H1 (cell line): ENCODE measurements at regions not wholly inside any gene's neighbourhood (a gene's known extent, or its start where the extent isn't known, plus 50 kb on each side); places are given as distances from the start of the nearest gene placed in this dataset.

Experiments used
- CTCF ChIA-PET: fragments of 300-600 bp; sonication (Branson Sonifier 250); formaldehyde crosslinking; loops from one replicate; lab custom pipeline; 2021; ENCODE audit not compliant: partially characterized antibody; lab: Charles Lee
- POLR2A ChIA-PET: fragments of 300-600 bp; sonication (Branson Sonifier 250); formaldehyde crosslinking; loops from one replicate; lab custom pipeline; 2021; ENCODE audit warnings: inconsistent platforms; ENCODE audit not compliant: partially characterized antibody; lab: Charles Lee
- DNase-seq, 2 experiments: peaks; one replicate each; pipeline versions ENCODE4 v3.0.0 to v3.0.0-alpha.2; 2010 to 2022; ENCODE audit warnings: low spot score in 2 of 2, low read depth in 1 of 2, mixed read lengths in 1 of 2
- FAIRE-seq: peaks from 2 replicates; lab custom pipeline; 2011; peaks lifted over from hg19 to GRCh38; lab: Jason Lieb, UNC
- H2AFZ ChIP-seq: 2 replicates; pipeline ENCODE4 v1.8.1; 2012; ENCODE audit warnings: low read length, inconsistent platforms
- H2AK5ac ChIP-seq: 2 replicates; pipeline ENCODE4 v1.6.1; 2013; ENCODE audit warnings: low read depth, low read length
- H2BK120ac ChIP-seq: replicated peaks from 2 replicates; pipeline ENCODE3; 2013; ENCODE audit warnings: low read depth, low read length, inconsistent platforms
- H2BK12ac ChIP-seq: 2 replicates; pipeline ENCODE4 v1.6.1; 2013; ENCODE audit warnings: low read depth, low read length
- H2BK15ac ChIP-seq: 2 replicates; pipeline ENCODE4 v1.6.1; 2013; ENCODE audit warnings: low read length
- H2BK20ac ChIP-seq: 2 replicates; pipeline ENCODE4 v1.6.1; 2013; ENCODE audit warnings: low read length
- H2BK5ac ChIP-seq: 2 replicates; pipeline ENCODE4 v1.6.1; 2013; ENCODE audit warnings: low read depth, low read length
- H3K14ac ChIP-seq: 2 replicates; pipeline ENCODE4 v1.6.1; 2013; ENCODE audit warnings: inconsistent platforms; ENCODE audit not compliant: insufficient read length
- H3K18ac ChIP-seq: 2 replicates; pipeline ENCODE4 v1.6.1; 2013; ENCODE audit warnings: low read length; ENCODE audit errors: extremely low read depth
- H3K23ac ChIP-seq: 2 replicates; pipeline ENCODE4 v1.6.1; 2013; ENCODE audit warnings: inconsistent platforms; ENCODE audit not compliant: insufficient read length
- H3K23me2 ChIP-seq: 2 replicates; pipeline ENCODE4 v1.6.1; 2013; ENCODE audit warnings: low read depth, low read length
- H3K27ac ChIP-seq: 2 replicates; pipeline ENCODE4 v1.6.1; 2011; ENCODE audit warnings: low read depth, low read length, inconsistent platforms
- H3K27me3 ChIP-seq, 4 experiments: replicated peaks in 1 of 4; 1 replicate in 1 of 4; 2 replicates in 3 of 4; pipeline versions ENCODE4 v1.6.1 to v1.8.1; 2011 to 2013; ENCODE audit warnings: low read length in 3 of 4, mild to moderate bottlenecking in 3 of 4, inconsistent platforms in 2 of 4, mixed read lengths in 2 of 4, moderate library complexity in 1 of 4; ENCODE audit not compliant: control insufficient read depth in 3 of 4, insufficient read depth in 3 of 4; ENCODE audit errors: extremely low read depth in 1 of 4
- H3K36me3 ChIP-seq, 4 experiments: 2 replicates each; pipeline versions ENCODE4 v1.6.1 to v1.8.1; 2011 to 2013; ENCODE audit warnings: mild to moderate bottlenecking in 4 of 4, low read length in 3 of 4, moderate library complexity in 2 of 4, control low read depth in 1 of 4, inconsistent platforms in 1 of 4; ENCODE audit not compliant: insufficient read depth in 4 of 4, control insufficient read depth in 2 of 4
- H3K4ac ChIP-seq: replicated peaks from 2 replicates; pipeline ENCODE3; 2013; ENCODE audit warnings: low read length, low read depth, mixed read lengths, inconsistent platforms; ENCODE audit not compliant: insufficient read length
- H3K4me1 ChIP-seq, 4 experiments: replicated peaks in 1 of 4; 1 replicate in 1 of 4; 2 replicates in 3 of 4; pipeline versions ENCODE4 v1.6.1 to v1.8.1; 2011 to 2013; ENCODE audit warnings: low read length in 3 of 4, inconsistent platforms in 2 of 4, mixed read lengths in 1 of 4; ENCODE audit not compliant: insufficient read depth in 4 of 4, control insufficient read depth in 3 of 4
- H3K4me2 ChIP-seq, 2 experiments: 2 replicates each; pipeline versions ENCODE4 v1.6.1 to v1.8.1; 2011 to 2013; ENCODE audit warnings: low read depth in 2 of 2, low read length in 2 of 2, control low read depth in 1 of 2, inconsistent platforms in 1 of 2, mild to moderate bottlenecking in 1 of 2; ENCODE audit not compliant: insufficient read depth in 1 of 2
- H3K4me3 ChIP-seq, 4 experiments: fragments of 200-600, 300-600 bp in 1 of 4; sonication (generic), shearing (Covaris generic), sonication (Bioruptor Twin) in 1 of 4; 2 replicates each; pipeline versions ENCODE4 v1.5.1 to v1.8.1; 2011 to 2016; ENCODE audit warnings: low read length in 4 of 4, low read depth in 3 of 4, control low read depth in 2 of 4, inconsistent platforms in 2 of 4, mild to moderate bottlenecking in 2 of 4, mixed read lengths in 1 of 4, moderate library complexity in 1 of 4; ENCODE audit not compliant: insufficient read depth in 2 of 4; ENCODE audit errors: extremely low read depth in 1 of 4
- H3K56ac ChIP-seq: replicated peaks from 2 replicates; pipeline ENCODE3; 2013; ENCODE audit warnings: low read depth, mild to moderate bottlenecking, mixed read lengths, low read length, inconsistent platforms; ENCODE audit not compliant: insufficient read length
- H3K79me1 ChIP-seq: 2 replicates; pipeline ENCODE4 v1.6.1; 2013; ENCODE audit warnings: low read depth, low read length, control low read depth
- H3K79me2 ChIP-seq, 2 experiments: 2 replicates each; pipeline versions ENCODE4 v1.6.1 to v1.8.1; 2012 to 2013; ENCODE audit warnings: low read length in 2 of 2, mild to moderate bottlenecking in 2 of 2, inconsistent platforms in 1 of 2; ENCODE audit not compliant: insufficient read depth in 2 of 2, control insufficient read depth in 1 of 2
- H3K9ac ChIP-seq, 4 experiments: replicated peaks in 1 of 4; 1 replicate in 1 of 4; 2 replicates in 3 of 4; pipeline versions ENCODE4 v1.6.1 to v1.8.1; 2011 to 2013; ENCODE audit warnings: low read depth in 3 of 4, low read length in 3 of 4, control low read depth in 2 of 4, mild to moderate bottlenecking in 2 of 4, moderate library complexity in 2 of 4, inconsistent platforms in 1 of 4; ENCODE audit errors: extremely low read depth in 1 of 4
- H3K9me3 ChIP-seq, 2 experiments: 2 replicates each; pipeline versions ENCODE4 v1.6.1 to v1.8.1; 2012 to 2013; ENCODE audit warnings: mild to moderate bottlenecking in 2 of 2, moderate library complexity in 2 of 2, control low read depth in 1 of 2, inconsistent platforms in 1 of 2, low read depth in 1 of 2, low read length in 1 of 2, mixed read lengths in 1 of 2; ENCODE audit not compliant: insufficient read depth in 2 of 2
- H4K20me1 ChIP-seq, 2 experiments: replicated peaks in 1 of 2; 2 replicates each; pipeline versions ENCODE3 to v1.8.1; 2011 to 2013; ENCODE audit warnings: inconsistent platforms in 2 of 2, low read length in 2 of 2, mild to moderate bottlenecking in 1 of 2; ENCODE audit not compliant: insufficient read depth in 2 of 2, control insufficient read depth in 1 of 2
- H4K5ac ChIP-seq: 2 replicates; pipeline ENCODE4 v1.6.1; 2013; ENCODE audit warnings: low read length, low read depth, mixed read lengths, inconsistent platforms; ENCODE audit not compliant: insufficient read length
- H4K8ac ChIP-seq: 2 replicates; pipeline ENCODE4 v1.8.0; 2013; ENCODE audit warnings: mild to moderate bottlenecking, moderate library complexity, low read length, inconsistent platforms; ENCODE audit not compliant: insufficient read depth; ENCODE audit errors: extremely low read depth
- H4K91ac ChIP-seq: replicated peaks from 2 replicates; pipeline ENCODE3; 2013; ENCODE audit warnings: low read length, mixed read lengths, inconsistent platforms; ENCODE audit not compliant: insufficient read length
- ASH2L ChIP-seq: fragments of 200-600, 300-600 bp; sonication (generic); IDR thresholded peaks from one replicate; pipeline ENCODE4 v1.7.1; 2017; ENCODE audit warnings: low read length
- BCL11A ChIP-seq, 2 experiments: IDR thresholded peaks; one replicate each; pipeline ENCODE4 v1.6.1; 2011; ENCODE audit warnings: low read depth in 2 of 2, low read length in 2 of 2, mild to moderate bottlenecking in 2 of 2
- CBX5 ChIP-seq: fragments of 300-800, 300-1000 bp; sonication (generic); IDR thresholded peaks from 2 replicates; pipeline ENCODE4 v1.7.1; 2016; ENCODE audit warnings: antibody characterized with exemption, low read length, low read depth
- GTF2F1 ChIP-seq: IDR thresholded peaks from 2 replicates; pipeline ENCODE4 v1.6.1; 2012; ENCODE audit warnings: low read depth, low read length, improper control_type of control experiment, borderline replicate concordance
- HDAC6 ChIP-seq: IDR thresholded peaks from one replicate; pipeline ENCODE4 v1.7.1; 2012; ENCODE audit warnings: low read depth, mild to moderate bottlenecking, inconsistent platforms, low read length, moderate library complexity
- POLR2AphosphoS5 ChIP-seq: IDR thresholded peaks from 2 replicates; pipeline ENCODE4 v1.6.1; 2011; ENCODE audit warnings: low read depth, low read length
- RBBP5 ChIP-seq: IDR thresholded peaks from 2 replicates; pipeline ENCODE4 v1.7.1; 2012; ENCODE audit warnings: low read depth, mild to moderate bottlenecking, inconsistent platforms, low read length, moderate library complexity, borderline replicate concordance
- RNF2 ChIP-seq: fragments of 200-900, 300-1000 bp; sonication (generic); IDR thresholded peaks from 2 replicates; pipeline ENCODE4 v1.7.1; 2016; ENCODE audit warnings: borderline replicate concordance, low read depth, mild to moderate bottlenecking, antibody characterized with exemption, low read length; ENCODE audit not compliant: poor library complexity, severe bottlenecking; ENCODE audit errors: missing control alignments
- SP1 ChIP-seq: IDR thresholded peaks from 2 replicates; pipeline ENCODE4 v1.6.1; 2011; ENCODE audit warnings: low read depth, low read length
- SP4 ChIP-seq: IDR thresholded peaks from 2 replicates; pipeline ENCODE4 v1.6.1; 2012; ENCODE audit warnings: low read length, inconsistent platforms
- SUZ12 ChIP-seq: fragments of 200-600 bp; sonication (generic); IDR thresholded peaks from 2 replicates; pipeline ENCODE4 v1.6.1; 2012; ENCODE audit warnings: mild to moderate bottlenecking, inconsistent platforms, low read length, moderate library complexity, mixed read lengths
- USF2 ChIP-seq: IDR thresholded peaks from 2 replicates; pipeline ENCODE4 v1.6.1; 2011; ENCODE audit warnings: low read length, improper control_type of control experiment
- ZNF274 ChIP-seq: IDR thresholded peaks from 2 replicates; pipeline ENCODE4 v1.7.0; 2012; ENCODE audit warnings: low read length, borderline replicate concordance; ENCODE audit errors: extremely low read depth
- WGBS, 2 experiments: shearing (Covaris generic) in 1 of 2; methylation state at CpG; one replicate each; pipeline versions ENCODE4 v1.1.6 to v1.1.7; 2013 to 2015; ENCODE audit warnings: low lambda C conversion rate in 2 of 2, mixed read lengths in 2 of 2, inconsistent platforms in 1 of 2, low coverage in 1 of 2, missing lambda C conversion rate in 1 of 2; ENCODE audit not compliant: insufficient replicate concordance in 2 of 2, insufficient coverage in 1 of 2, insufficient read length in 1 of 2; ENCODE audit errors: extremely low coverage in 1 of 2, missing lambda C conversion rate in 1 of 2; 5-methylcytosine and 5-hydroxymethylcytosine counted together
- TF ChIP-seq, protein P1 (sequence below): IDR thresholded peaks from 2 replicates; pipeline ENCODE4 v1.6.1; 2011; ENCODE audit warnings: low read depth, mild to moderate bottlenecking, low read length; ENCODE audit not compliant: insufficient read depth

DNA sequence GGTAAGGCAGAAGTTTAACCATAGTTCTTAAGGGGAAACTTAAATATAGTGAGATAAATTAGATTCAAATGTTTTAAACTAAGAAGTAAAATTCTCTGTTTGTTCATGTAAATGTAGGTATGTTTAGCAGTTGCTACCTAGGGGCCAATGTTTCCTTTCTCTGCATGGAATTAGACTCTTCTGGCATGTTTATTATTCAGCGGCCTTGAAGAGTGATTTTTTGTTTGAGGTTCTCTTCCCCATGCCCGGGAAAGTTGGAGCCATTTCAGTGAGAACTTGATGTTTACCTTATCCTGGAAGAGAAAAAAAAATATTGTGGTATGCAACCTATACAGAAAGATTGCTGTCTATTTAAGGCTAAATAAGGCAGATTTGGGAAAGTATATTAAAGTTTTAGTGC, 492.9 kb downstream of the KLF5 start:
- Histone ChIP-seq H2AK5ac (no peak overlapping the region), H3K4me3 (no peak overlapping the region), H2BK15ac (no peak overlapping the region), H3K27me3 (no peaks in the 10 kb centered on the region), H2AFZ (no peak overlapping the region), H3K79me1 (no peaks in the 10 kb centered on the region), H3K56ac (no peak overlapping the region), H3K36me3 (no peaks in the 10 kb centered on the region), H3K23ac (no peak overlapping the region), H2BK120ac (no peak overlapping the region), H2BK5ac (no peak overlapping the region), H3K4me1 (no peaks in the 10 kb centered on the region; a peak in 1 of 7 replicates), H3K79me2 (no peaks in the 10 kb centered on the region), H3K9me3 (no peaks in the 10 kb centered on the region), H3K4ac (no peak overlapping the region), H3K9ac (no peak overlapping the region), H2BK20ac (no peak overlapping the region), H4K8ac (no peak overlapping the region), H3K14ac (no peak overlapping the region), H4K20me1 (no peaks in the 10 kb centered on the region), H4K91ac (no peak overlapping the region), H2BK12ac (no peak overlapping the region), H3K18ac (no peak overlapping the region), H4K5ac (no peak overlapping the region), H3K27ac (no peak overlapping the region), H3K4me2 (no peak overlapping the region), H3K23me2 (no peaks in the 10 kb centered on the region)
- DNase-seq, result no peak
- CTCF ChIA-PET, result no interaction called here
- POLR2A ChIA-PET, result no interaction called here
- no peak for FAIRE-seq
- WGBS, 2 experiments, result 94% methylated on average over 2 of the region's 2 CpGs; no CpG with 5 or more reads in 1 of the 2 experiments
- TF ChIP-seq BCL11A (IDR thresholded peaks at IDR 0.05; ENCODE audit: low read depth in 2 of 2, low read length in 2 of 2) (no peak), ZNF274 (no peak), POLR2AphosphoS5 (no peak), RNF2 (no peak), SP4 (no peak), USF2 (no peak), RBBP5 (no peak), GTF2F1 (no peak), SUZ12 (no peak), SP1 (no peak), CBX5 (no peak), HDAC6 (no peak), ASH2L (no peak)
- TF ChIP-seq, protein P1, sequence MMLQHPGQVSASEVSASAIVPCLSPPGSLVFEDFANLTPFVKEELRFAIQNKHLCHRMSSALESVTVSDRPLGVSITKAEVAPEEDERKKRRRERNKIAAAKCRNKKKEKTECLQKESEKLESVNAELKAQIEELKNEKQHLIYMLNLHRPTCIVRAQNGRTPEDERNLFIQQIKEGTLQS, result no peak
